Ascending aorta (tissue), 2 donors: ENCODE measurements at regions not wholly inside any gene's neighbourhood (a gene's known extent, or its start where the extent isn't known, plus 50 kb on each side); places are given as distances from the start of the nearest gene placed in this dataset.

Experiments used
- DNase-seq, 2 donors: peaks; one replicate each; pipeline ENCODE4 v3.0.0-alpha.2; 2019; ENCODE audit warnings: low spot score in 2 of 2
- H3K27ac ChIP-seq, 2 donors: fragments of 200-600 bp; sonication (generic); one replicate each; pipeline ENCODE4 v1.5.1; 2016 to 2017; ENCODE audit warnings: mild to moderate bottlenecking in 1 of 2
- H3K27me3 ChIP-seq: fragments of 200-600 bp; sonication (generic); one replicate; pipeline ENCODE4 v1.5.1; 2017
- H3K36me3 ChIP-seq, 2 donors: fragments of 200-600 bp; sonication (generic); one replicate each; pipeline ENCODE4 v1.5.1; 2016
- H3K4me1 ChIP-seq, 2 donors: fragments of 200-600 bp; sonication (generic); one replicate each; pipeline ENCODE4 v1.5.1; 2016 to 2017; ENCODE audit warnings: mild to moderate bottlenecking in 1 of 2
- H3K4me3 ChIP-seq, 2 donors: fragments of 200-600 bp; sonication (generic); one replicate each; pipeline ENCODE4 v1.5.1; 2016 to 2017; ENCODE audit warnings: mild to moderate bottlenecking in 1 of 2
- H3K9me3 ChIP-seq, 2 donors: fragments of 200-600 bp; sonication (generic); one replicate each; pipeline ENCODE4 v1.5.1; 2016
- CTCF ChIP-seq, 3 experiments: fragments of 200-600 bp in 2 of 3; fragments of 450-650 bp in 1 of 3; sonication (generic) in 2 of 3; IDR thresholded peaks; one replicate each; pipeline ENCODE4 v1.5.1; 2016 to 2019; ENCODE audit warnings: antibody characterized with exemption in 3 of 3, mild to moderate bottlenecking in 1 of 3, moderate library complexity in 1 of 3
- intact Hi-C: fragments of 100-400 bp; cut with DNase I; formaldehyde crosslinking; loops from one replicate; pipeline ENCODE4 v1.15.1; 2023

- no peaks in the 10 kb centered on the region for H3K9me3 ChIP-seq
- TF ChIP-seq CTCF (IDR thresholded peaks at IDR 0.05): no peak
- no peak for DNase-seq
- no peak overlapping the region for H3K4me3 ChIP-seq
- H3K36me3 ChIP-seq: no peaks in the 10 kb centered on the region
- H3K4me1 ChIP-seq: no peaks in the 10 kb centered on the region
- H3K27ac ChIP-seq: no peak overlapping the region
- H3K27me3 ChIP-seq: no peaks in the 10 kb centered on the region
- intact Hi-C loops: no loop called here
Measured at GRCh38 chr9:10700291-10700690, 87.5 kb upstream of the PTPRD start.

- Histone ChIP-seq H3K27ac (no peak overlapping the region), H3K4me3 (no peak overlapping the region), H3K9me3 (no peaks in the 10 kb centered on the region), H3K4me1 (no peaks in the 10 kb centered on the region), H3K36me3 (no peaks in the 10 kb centered on the region), H3K27me3 (no peaks in the 10 kb centered on the region)
- intact Hi-C loops: no loop called here
- TF ChIP-seq CTCF (IDR thresholded peaks at IDR 0.05): no peak
- DNase-seq: no peak
Measured at GRCh38 chr9:10700915-10701314, 88.1 kb upstream of the PTPRD start.

GRCh38 chr9:10701906-10702305 is 89.1 kb upstream of the PTPRD start:
- intact Hi-C loops: no loop called here
- no peak for TF ChIP-seq CTCF (IDR thresholded peaks at IDR 0.05)
- no peaks in the 10 kb centered on the region for H3K36me3 ChIP-seq

GRCh38 chr9:10703139-10703538 is 90.3 kb upstream of the PTPRD start:
- H3K36me3 ChIP-seq: no peaks in the 10 kb centered on the region
- intact Hi-C loops: no loop called here

More at GRCh38 chr9:10701906-10702305, 89.1 kb upstream of the PTPRD start:
- Histone ChIP-seq H3K27me3 (no peaks in the 10 kb centered on the region), H3K9me3 (no peaks in the 10 kb centered on the region), H3K27ac (no peak overlapping the region), H3K4me3 (no peak overlapping the region), H3K4me1 (no peaks in the 10 kb centered on the region)
- no peak for DNase-seq

GRCh38 chr9:10704720-10705119 is 91.9 kb upstream of the PTPRD start:
- no peak overlapping the region for H3K27ac ChIP-seq
- no peak for DNase-seq
- no peaks in the 10 kb centered on the region for H3K27me3 ChIP-seq
- H3K4me1 ChIP-seq: no peaks in the 10 kb centered on the region
- intact Hi-C loops: no loop called here
- H3K4me3 ChIP-seq: no peak overlapping the region
- TF ChIP-seq CTCF (IDR thresholded peaks at IDR 0.05): no peak
- H3K36me3 ChIP-seq: no peaks in the 10 kb centered on the region
- no peaks in the 10 kb centered on the region for H3K9me3 ChIP-seq

More at GRCh38 chr9:10703139-10703538, 90.3 kb upstream of the PTPRD start:
- Histone ChIP-seq H3K27me3 (no peaks in the 10 kb centered on the region), H3K4me3 (no peak overlapping the region), H3K9me3 (no peaks in the 10 kb centered on the region), H3K4me1 (no peaks in the 10 kb centered on the region), H3K27ac (no peak overlapping the region)
- no peak for DNase-seq
- no peak for TF ChIP-seq CTCF (IDR thresholded peaks at IDR 0.05)

- H3K4me3 ChIP-seq: no peak overlapping the region
- no peaks in the 10 kb centered on the region for H3K9me3 ChIP-seq
- intact Hi-C loops: no loop called here
- H3K27me3 ChIP-seq: no peaks in the 10 kb centered on the region
- DNase-seq: no peak
- no peak overlapping the region for H3K27ac ChIP-seq
- no peak for TF ChIP-seq CTCF (IDR thresholded peaks at IDR 0.05)
- no peaks in the 10 kb centered on the region for H3K4me1 ChIP-seq
- no peaks in the 10 kb centered on the region for H3K36me3 ChIP-seq
Measured at GRCh38 chr9:10705383-10705782, 92.6 kb upstream of the PTPRD start.
